IPS DF 4.7 (cell line): ENCODE measurements at regions not wholly inside any gene's neighbourhood (a gene's known extent, or its start where the extent isn't known, plus 50 kb on each side); places are given as distances from the start of the nearest gene placed in this dataset.

Experiments used
- DNase-seq: peaks from one replicate; pipeline ENCODE4 v3.0.0-alpha.2; 2013; ENCODE audit warnings: low spot score; ENCODE audit errors: extremely low read depth

DNA sequence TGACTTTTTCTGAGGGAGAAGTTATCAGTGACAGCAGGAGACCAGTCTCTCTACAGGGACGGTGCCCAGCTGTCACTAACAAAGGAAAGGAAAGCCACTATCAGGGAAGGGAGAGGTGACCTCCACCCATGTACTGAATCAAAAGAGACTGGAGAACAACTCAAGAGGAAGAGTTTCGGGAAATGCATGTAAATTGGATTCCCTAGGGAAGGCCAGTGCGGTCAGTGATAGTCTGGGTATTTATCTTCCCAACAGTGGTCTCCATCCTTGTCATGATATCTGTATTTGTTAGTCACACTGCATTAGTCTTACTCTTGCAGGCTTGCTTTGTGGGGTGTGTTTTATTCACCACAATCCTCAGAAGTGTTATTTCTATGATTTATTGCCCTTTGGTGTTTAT lies 193.4 kb upstream of the KIRREL3 start:
- no peak for DNase-seq

DNA sequence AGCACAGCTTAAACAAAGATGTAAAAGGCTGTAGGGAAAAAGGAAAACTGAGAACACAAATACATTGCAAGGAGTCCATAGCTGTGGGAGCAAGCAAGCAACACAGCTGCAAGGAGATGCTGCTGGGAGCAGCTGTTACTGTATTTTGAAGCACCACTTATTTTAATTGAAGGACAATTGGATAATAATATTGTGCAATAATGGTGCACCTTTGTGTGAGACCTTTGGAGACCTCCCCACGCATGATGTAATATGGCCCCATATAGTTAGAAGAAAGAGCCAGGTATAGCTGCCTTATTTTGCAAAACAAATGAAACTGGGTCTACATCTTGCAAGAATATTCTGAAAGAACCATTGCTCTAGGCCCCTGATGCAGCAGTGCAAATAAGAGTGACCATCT lies 191.1 kb upstream of the KIRREL3 start:
- no peak for DNase-seq

DNA sequence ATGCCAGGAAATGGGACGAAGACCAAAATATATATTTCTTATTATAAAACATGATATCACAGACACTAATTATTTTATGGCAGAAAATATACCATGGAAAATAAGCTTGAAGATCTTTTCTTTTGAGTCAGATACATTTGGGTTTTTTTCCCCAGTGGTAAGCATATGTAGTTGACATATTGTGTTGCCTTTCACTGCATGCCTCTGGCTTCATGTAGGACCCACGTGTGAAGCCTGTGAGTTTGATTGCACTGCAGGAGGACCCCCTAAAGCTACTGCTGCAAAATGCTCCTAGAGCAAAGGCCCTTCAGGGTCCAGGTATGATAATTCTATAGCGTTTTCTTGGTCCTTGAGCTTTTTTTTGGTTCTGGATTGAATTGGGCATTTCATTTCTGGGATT lies 190.7 kb upstream of the KIRREL3 start:
- no peak for DNase-seq

DNA sequence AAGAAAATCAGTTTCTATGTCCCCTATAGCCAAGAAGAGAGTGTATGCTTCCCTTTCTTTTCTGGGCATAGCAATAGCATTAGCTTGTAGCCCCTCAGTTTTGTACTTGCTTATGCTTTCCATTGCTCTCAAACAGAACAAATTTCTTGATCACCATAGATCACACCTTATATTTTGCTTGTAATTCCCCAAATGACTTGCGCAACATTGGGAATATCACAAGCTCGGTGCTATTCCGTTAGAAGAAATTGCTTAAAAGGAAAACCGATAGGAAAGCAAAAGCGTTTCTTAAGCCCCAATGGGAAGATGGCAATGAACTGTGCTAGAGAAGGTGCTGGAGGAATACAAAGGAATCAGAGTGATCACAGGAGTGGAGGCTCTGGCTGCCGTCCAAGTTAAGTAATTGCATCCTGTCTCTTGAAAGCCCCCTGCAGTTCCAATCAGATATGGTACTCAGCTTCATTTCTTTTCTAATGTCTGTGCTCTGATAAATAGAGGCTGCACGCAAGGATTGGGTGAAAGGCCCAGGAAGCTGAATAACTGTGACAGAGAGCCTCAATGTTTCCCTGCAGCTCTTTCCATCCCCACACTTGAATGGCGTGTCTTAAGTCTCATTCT lies 182.1 kb upstream of the KIRREL3 start:
- no peak for DNase-seq

DNA sequence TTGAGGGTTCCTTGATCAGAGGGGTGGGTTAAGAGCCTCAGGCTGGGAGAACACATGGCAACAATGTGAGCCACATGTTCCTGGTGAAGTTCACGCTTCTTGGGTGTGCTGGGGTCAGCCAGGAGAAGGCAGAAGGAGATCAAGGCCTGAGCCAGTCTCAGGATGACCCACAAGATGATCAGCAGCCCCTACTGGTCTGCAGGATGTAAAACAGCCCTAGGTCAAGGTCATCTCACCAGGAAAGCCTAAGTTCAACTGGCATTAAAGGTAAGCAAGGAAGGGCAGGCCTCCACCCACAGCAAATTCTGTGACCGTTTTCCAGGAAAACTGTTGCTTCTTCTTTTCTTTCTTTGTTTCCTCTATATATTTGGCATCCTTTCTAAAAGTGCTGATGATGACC lies 156.7 kb upstream of the KIRREL3 start:
- DNase-seq = no peak

DNA sequence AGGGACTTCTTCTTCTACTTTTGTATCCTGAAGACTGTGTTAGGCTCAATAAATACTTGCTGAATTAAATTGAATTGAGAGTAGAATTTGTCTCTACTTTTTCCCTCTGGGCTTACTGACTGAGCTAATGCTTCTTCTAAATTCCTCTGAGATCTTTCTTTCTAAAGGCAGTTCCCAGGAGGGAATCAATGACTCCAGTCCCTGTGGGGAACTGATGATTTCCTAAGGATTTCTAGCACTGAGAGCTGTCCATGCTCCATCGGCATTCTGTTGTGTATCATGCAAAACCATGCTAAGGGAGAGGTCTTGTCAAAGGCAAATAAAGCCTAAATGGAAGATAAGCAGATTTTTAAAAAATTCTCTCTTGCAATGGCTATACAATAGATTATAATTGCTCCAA lies 148.8 kb upstream of the KIRREL3 start:
- DNase-seq = no peak

DNA sequence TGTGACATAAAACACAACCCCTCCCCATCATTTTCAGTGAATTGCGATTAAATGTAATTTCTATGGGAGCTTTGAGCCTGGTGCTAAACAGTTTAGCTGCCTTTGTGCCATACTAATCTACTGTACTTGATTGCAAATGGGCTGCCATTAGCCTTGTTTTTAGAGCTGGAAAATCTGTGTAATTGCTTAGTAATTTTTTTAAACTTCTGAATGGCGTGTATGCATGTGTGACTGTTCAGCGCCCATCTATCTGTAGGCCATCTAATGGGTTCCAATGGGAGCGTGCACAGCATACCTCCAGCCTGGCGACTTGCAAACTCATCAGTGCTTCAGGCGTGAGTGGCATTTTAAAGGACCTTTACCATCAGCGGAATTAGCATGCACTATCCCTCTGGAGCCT lies 142.7 kb upstream of the KIRREL3 start:
- DNase-seq = no peak

DNA sequence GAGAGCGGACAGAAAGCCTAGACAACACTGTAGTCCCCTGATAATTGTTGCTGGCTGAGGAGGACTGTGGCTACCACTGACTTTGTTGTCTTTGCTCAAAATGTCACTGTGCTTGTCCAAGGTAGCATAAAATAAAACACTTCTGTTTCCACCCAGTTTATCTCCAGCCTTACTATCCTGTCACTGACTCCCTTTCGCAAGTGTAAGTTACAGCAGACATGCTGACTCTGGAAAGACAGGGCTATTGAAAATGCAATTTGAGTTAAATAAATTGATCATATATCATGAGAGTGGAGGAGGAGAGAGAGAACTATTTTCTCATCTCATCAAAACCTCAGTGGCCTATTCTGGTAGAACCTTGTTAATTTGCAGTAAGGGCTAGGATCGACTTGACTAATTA lies 138.0 kb upstream of the KIRREL3 start:
- DNase-seq = no peak

DNA sequence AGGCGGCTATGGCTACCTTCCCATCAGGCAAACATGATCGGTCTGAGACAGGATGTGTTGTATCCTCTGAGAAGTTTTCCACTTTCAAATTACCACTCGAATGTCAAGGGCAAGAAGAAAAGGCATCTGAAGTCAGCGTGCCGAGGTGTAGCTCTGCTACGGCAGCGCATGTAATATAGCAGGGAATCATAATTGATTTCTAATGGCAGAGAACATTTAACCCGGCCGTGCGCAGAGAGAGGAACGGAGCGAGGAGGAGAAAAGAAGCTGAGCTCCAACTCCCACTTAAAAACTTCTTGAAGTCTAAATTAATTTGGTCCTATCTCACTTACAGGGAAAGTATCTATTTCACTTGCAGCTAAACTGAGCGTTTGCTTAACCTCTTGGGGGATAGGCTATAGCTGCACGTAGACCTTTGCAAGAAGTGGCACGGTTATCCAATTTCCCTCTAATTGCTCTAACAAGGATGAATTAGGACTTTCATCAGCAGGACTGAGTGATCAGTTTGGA lies 137.3 kb upstream of the KIRREL3 start:
- no peak for DNase-seq

DNA sequence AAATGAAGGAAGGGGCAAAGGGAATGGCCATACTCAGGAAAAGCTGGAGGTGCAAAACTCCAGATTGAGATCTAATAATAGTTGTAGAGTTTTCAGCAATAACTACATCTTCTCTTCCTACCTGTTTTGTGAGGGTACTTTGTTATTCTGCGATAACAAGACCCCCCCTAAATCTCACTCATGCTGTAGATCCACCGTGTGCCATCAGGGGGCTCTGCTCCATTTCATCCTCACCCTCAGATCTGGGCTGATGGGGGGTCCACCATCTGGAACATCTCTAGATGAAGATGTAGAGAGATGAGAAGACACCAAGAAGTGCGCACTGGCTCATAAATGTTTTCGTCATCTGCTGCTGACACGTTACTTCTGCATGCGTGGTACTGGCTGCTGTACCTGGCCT lies 135.9 kb upstream of the KIRREL3 start:
- no peak for DNase-seq

DNA sequence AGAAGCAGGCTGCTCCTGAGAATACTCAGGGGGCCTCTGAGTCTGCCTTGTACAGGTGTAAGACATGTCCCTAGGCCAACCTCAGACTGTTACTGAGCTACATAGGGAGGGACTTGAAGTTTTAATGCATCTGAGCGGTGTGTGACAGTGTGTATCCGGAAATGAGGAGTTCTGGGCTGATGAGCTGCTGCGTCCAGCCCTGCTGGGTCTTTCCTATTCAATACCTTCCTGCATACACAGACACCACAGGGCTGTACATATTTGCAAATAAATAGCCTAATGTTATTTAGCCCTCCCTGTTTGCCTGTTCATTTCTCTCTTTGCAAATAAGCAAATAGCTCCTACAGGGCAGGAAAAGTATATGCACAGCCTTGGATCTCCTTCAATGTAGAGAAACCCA lies 134.7 kb upstream of the KIRREL3 start:
- DNase-seq = no peak

DNA sequence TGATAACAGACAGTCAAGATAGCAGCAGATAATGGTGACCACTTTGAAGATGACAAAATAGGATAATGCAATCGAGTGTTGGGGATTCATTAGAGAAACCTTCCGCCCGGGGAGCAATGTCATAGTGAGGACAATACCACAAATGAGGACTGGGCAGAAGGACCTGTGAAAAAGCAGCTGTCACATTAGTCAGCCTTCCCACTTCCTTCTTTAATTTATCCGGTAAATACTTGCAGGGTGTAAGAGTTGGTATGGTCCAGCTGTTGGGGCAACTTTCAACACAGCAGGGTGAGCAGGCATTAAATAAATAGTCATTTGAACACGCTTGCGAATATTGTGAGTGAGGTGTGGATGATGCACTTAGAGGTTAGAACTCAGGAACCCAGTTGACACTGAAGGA lies 132.5 kb upstream of the KIRREL3 start:
- DNase-seq = no peak

DNA sequence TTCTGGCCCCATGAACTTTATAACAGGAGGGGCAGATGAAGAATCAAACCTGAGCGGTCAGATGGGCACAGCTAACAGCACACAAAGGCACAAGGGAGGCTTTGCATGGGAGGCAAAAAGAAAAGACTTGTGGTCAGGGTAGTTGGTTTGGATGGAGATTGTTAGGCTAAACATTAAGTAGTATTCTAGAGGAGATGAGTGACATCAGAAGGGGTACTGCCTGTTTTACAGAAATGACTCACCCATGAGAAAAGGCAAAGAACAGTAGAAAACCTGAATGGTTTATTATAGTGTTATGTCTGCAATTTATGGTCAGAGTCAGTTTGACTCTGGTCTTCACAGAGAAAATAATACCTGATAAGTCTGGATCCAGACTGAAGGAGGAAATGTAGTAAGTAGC lies 129.8 kb upstream of the KIRREL3 start:
- DNase-seq = no peak

DNA sequence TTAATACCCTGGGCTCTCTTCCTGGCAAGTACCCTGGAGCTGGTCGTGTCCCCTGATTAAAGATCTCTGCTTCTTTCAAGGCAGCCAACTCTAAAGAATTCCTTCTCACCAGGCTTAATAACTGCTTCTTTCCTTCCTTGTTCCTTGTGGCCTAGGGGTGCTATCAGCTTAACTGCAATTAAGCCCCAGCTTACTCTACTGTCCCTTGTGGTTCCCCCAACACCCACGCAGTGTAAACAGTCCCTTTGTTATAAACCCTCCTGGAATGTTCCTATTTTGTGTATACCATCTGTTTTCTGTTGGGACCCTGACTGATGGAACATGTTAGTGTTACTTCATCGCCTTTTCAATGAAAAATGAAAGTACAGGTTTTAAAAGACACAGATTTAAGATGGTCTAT lies 126.4 kb upstream of the KIRREL3 start:
- DNase-seq = no peak

DNA sequence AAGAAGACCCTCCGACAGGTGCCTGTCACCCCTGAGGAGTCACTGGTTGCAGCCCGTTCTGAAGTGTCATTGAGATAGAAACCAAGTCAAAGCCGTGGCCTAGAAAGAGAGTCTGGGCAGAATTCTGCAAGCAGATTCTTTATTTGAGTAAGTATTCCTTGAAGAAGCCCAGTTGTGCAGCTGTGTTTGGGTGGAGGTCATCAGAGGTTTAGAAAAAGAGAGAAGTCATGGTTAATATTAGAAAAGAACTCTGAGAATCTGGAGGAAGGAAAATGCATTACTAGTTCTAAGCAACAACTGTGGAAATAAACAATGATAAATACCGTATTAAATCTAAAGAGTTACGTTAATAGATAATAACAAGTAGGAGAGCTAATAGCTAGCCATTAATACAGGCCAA lies 118.8 kb upstream of the KIRREL3 start:
- DNase-seq = no peak

DNA sequence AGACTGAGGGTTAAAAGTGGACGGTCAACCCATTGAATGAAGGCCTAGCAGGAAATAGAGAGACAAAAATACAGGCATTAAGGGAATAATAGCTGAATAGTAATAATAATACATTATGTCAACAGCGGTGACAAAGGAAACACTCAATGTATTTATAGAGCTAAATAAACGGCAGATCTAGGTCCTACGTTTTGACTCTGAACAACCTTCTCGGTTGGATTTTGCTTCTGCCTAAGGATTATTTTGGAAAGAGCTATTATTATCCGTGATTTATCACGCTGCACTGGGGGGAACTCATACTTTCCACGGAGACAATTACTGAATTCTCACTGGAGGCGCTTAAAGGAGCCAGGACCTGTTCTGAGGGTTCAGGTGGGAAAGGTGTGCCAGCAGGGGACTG lies 118.2 kb upstream of the KIRREL3 start:
- DNase-seq = no peak

DNA sequence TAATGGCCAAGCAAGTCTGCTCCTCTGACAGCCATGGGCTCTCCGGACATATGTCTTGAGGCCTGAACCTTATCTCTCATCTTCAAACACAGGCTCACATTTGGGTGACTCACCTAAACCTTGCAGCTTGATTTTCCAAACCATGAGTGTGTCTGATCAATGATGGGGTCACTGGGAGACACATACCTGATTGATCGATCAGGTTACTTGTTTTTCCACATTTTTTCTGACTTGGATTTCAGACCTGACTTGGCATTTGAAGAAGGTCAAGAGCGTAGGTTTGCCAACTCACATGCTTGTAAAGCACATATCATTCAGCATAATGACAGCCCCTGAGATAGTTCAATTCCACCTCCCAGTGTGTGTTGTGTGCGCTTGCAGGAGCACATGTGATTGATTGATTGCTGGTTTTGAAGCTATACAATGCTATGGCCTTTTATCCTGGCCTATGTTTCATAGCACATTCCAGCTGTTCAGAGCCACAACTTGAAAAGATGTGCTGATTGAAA lies 116.7 kb upstream of the KIRREL3 start:
- DNase-seq = no peak

DNA sequence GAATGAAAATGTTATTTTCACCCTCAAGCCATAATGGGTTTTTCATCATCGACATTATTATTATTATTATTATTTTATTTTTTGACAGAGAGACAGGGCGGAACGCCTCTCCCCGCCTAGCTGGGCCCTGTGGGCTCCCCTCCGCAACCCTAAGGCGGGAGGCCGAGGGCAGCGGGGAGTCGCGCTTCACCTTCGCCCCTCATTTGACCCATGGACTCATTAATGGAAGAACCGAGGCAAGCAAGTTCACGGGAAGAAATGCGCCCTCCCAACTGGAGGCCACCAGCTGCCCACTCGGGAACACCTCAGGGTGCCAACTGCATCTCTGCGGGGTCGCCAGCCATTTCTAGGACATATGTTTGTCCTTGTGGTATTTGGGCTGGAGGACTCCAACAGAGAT lies 115.3 kb upstream of the KIRREL3 start:
- DNase-seq = no peak

DNA sequence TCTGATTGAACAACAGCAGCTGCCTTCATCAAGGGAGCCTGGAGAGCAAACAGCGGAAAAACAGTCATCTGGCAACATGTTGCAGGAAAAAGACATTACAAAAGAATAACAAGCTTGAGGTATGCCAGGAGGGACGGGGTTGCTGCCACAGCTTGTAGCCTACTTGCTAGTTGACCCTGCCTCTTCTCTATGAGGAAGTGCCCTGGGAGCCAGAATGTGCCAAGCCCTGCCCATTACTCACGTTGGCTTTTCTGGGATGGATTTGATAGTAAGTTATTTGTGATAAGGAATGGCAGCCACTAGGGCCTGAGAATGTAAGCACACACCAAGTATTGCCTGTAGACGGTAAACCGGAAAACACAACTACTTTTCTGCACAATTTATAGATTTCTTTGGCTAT lies 113.5 kb upstream of the KIRREL3 start:
- no peak for DNase-seq

DNA sequence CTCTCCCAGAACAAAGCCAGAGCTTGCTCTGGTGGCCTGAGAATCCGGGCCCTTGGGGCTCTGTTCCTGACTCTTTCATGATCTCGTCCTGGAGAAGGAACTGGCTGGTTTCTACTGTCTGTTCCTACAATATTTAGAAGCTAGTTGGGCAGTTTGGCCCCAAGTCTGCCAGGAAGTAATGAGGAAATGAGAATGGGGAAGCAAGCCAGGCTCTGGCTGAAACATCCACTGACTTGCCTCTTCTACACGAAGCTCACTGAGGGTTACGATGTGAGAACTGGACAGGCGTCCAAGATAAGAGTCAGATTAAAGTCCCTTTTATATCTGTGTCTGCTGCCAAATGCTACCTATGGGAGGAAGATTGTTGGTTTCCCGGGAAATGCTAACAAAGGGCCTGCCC lies 110.0 kb upstream of the KIRREL3 start:
- DNase-seq = no peak

DNA sequence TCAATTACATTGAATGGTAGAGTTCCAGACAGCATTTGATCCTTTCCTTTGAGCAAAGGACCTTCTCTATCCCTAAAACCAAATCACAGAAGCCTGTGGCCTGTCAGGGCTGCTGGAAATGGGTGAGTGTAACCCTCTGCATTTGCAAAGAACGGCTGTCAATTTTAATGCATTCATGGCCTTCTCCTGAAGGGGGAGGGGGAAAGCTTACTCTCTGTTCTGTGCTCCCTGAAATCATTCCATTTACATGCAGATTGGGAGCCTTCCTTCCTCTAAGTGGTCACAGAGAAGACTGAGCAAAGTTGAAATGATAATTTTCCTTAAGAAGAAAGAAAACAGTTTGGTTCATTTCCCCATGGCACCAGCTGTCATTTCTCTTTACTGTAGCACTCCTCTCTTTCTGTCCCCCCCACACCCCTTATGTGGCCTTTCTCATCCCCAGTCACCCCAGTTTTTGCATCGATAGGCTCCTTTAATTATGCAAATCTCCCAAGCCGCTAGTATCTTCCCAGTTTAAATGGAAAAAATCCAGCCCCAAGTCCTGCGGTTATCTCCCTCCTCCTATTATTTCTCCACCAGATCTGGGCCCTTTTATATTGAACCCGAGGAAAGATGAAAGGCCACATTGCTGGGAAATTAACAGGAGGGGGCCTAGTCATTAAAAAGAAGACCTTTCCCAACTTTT lies 109.4 kb upstream of the KIRREL3 start:
- DNase-seq = no peak

DNA sequence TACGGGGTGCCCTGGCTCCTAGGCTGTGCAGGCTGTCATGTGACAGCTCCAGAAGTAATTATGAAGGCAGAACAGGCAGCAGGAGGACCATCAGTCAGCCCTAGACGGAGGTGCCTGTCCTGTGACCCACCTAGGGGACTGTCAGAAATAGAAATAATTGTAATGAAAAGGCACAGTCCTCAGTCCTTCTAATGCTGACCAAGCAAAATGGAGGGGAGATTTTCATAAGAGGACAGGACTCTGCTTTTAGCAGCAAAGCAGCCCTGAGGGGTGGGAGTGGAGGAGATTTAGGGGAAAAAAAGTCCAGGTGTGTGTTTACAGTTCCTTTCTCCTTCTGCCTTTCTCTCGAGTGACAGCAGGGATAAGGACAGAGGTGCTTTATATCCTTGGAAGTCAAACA lies 108.3 kb upstream of the KIRREL3 start:
- DNase-seq = no peak

DNA sequence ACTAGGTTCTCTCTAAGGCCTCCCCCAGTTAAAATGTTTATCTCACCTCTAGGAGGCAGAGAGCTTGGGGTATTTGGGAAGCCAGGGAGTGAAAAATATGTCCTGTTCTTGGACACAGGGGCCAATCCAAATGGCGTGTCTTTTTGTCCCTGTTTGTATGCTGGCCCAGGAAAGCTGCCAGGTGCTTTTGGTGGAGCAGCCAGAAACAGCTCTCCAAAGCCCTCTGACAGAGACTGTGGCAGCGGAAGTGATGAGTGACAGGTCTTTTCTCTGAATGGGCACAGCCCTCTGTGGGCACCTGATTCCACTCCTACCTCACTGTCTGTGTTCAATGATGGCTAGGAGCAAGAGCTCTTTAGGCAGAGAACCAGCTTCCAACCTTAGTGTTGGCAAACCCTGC lies 106.4 kb upstream of the KIRREL3 start:
- no peak for DNase-seq
